T-helper 2 cell treated with Interferon-gamma antibody and Interleukin-4, amounts not matched to agents 5 μg/mL and 100 μg/mL, for 36 hours (primary cell): ENCODE measurements at regions not wholly inside any gene's neighbourhood (a gene's known extent, or its start where the extent isn't known, plus 50 kb on each side); places are given as distances from the start of the nearest gene placed in this dataset.

Source experiments
- DNase-seq: peaks from one replicate; pipeline ENCODE4 v3.0.0; 2021; ENCODE audit warnings: low spot score
- H3K27ac Mint-ChIP-seq: one replicate; pipeline ENCODE4 v1.8.0; 2021; ENCODE audit warnings: mild to moderate bottlenecking, mixed read lengths
- H3K27me3 Mint-ChIP-seq: one replicate; pipeline ENCODE4 v1.8.0; 2021; ENCODE audit warnings: low read depth, mixed read lengths
- H3K36me3 Mint-ChIP-seq: one replicate; pipeline ENCODE4 v1.8.0; 2021; ENCODE audit warnings: low read depth, mixed read lengths
- H3K4me1 Mint-ChIP-seq: one replicate; pipeline ENCODE4 v1.8.0; 2021; ENCODE audit warnings: low read depth, mixed read lengths
- H3K4me3 Mint-ChIP-seq: one replicate; pipeline ENCODE4 v1.8.0; 2022; ENCODE audit warnings: mild to moderate bottlenecking, moderate library complexity, mixed read lengths
- H3K9me3 Mint-ChIP-seq: one replicate; pipeline ENCODE4 v1.8.0; 2021; ENCODE audit warnings: mixed read lengths

GRCh38 chr1:98336472-98337083, 324.9 kb upstream of the SNX7 start:
- Mint-ChIP-seq H3K27ac (no peak overlapping the region), H3K9me3 (no peaks in the 10 kb centered on the region), H3K4me1 (no peaks in the 10 kb centered on the region), H3K27me3 (peaks cover 9% of the 10 kb centered on the region), H3K4me3 (no peak overlapping the region), H3K36me3 (no peaks in the 10 kb centered on the region)
- DNase-seq = no peak

- H3K9me3 Mint-ChIP-seq = no peaks in the 10 kb centered on the region
- H3K27ac Mint-ChIP-seq = no peak overlapping the region
- peaks cover 15% of the 10 kb centered on the region for H3K27me3 Mint-ChIP-seq
These were observed 327.6 kb upstream of the SNX7 start for GRCh38 chr1:98333936-98334335.

GRCh38 chr1:98333406-98333805, 328.1 kb upstream of the SNX7 start:
- Mint-ChIP-seq H3K4me3 (no peak overlapping the region), H3K27ac (no peak overlapping the region), H3K27me3 (peaks cover 15% of the 10 kb centered on the region), H3K4me1 (no peaks in the 10 kb centered on the region), H3K36me3 (no peaks in the 10 kb centered on the region), H3K9me3 (no peaks in the 10 kb centered on the region)
- DNase-seq = no peak

More at GRCh38 chr1:98333936-98334335, 327.6 kb upstream of the SNX7 start:
- H3K36me3 Mint-ChIP-seq = no peaks in the 10 kb centered on the region
- H3K4me1 Mint-ChIP-seq = no peaks in the 10 kb centered on the region
- no peak overlapping the region for H3K4me3 Mint-ChIP-seq
- no peak for DNase-seq

- Mint-ChIP-seq H3K4me3 (no peak overlapping the region), H3K27me3 (peaks cover 13% of the 10 kb centered on the region), H3K36me3 (no peaks in the 10 kb centered on the region), H3K27ac (no peak overlapping the region), H3K4me1 (no peaks in the 10 kb centered on the region), H3K9me3 (no peaks in the 10 kb centered on the region)
- no peak for DNase-seq
These were observed 329.7 kb upstream of the SNX7 start for GRCh38 chr1:98331718-98332311.

- H3K4me1 Mint-ChIP-seq = no peaks in the 10 kb centered on the region
- H3K27ac Mint-ChIP-seq = no peak overlapping the region
- no peak overlapping the region for H3K4me3 Mint-ChIP-seq
- H3K27me3 Mint-ChIP-seq = peaks cover 13% of the 10 kb centered on the region
- no peaks in the 10 kb centered on the region for H3K9me3 Mint-ChIP-seq
- DNase-seq = no peak
- H3K36me3 Mint-ChIP-seq = no peaks in the 10 kb centered on the region
These were observed 330.3 kb upstream of the SNX7 start for GRCh38 chr1:98331243-98331642.

GRCh38 chr1:98330224-98330623, 331.3 kb upstream of the SNX7 start:
- no peak for DNase-seq
- H3K4me1 Mint-ChIP-seq = no peaks in the 10 kb centered on the region
- H3K4me3 Mint-ChIP-seq = no peak overlapping the region
- H3K9me3 Mint-ChIP-seq = no peaks in the 10 kb centered on the region
- no peak overlapping the region for H3K27ac Mint-ChIP-seq
- peaks cover 15% of the 10 kb centered on the region for H3K27me3 Mint-ChIP-seq
- no peaks in the 10 kb centered on the region for H3K36me3 Mint-ChIP-seq

GRCh38 chr1:98328855-98329254, 332.7 kb upstream of the SNX7 start:
- no peak overlapping the region for H3K27ac Mint-ChIP-seq
- no peak for DNase-seq
- peaks cover 15% of the 10 kb centered on the region for H3K27me3 Mint-ChIP-seq
- peaks cover 6% of the 10 kb centered on the region for H3K4me1 Mint-ChIP-seq
- H3K9me3 Mint-ChIP-seq = no peaks in the 10 kb centered on the region
- no peak overlapping the region for H3K4me3 Mint-ChIP-seq
- H3K36me3 Mint-ChIP-seq = no peaks in the 10 kb centered on the region

- H3K4me1 Mint-ChIP-seq = peaks cover 11% of the 10 kb centered on the region
- H3K36me3 Mint-ChIP-seq = no peaks in the 10 kb centered on the region
- H3K27me3 Mint-ChIP-seq = peaks cover 15% of the 10 kb centered on the region
- no peaks in the 10 kb centered on the region for H3K9me3 Mint-ChIP-seq
- DNase-seq = no peak
- no peak overlapping the region for H3K27ac Mint-ChIP-seq
- H3K4me3 Mint-ChIP-seq = no peak overlapping the region
These were observed 334.2 kb upstream of the SNX7 start for GRCh38 chr1:98327220-98327861.

- Mint-ChIP-seq H3K27ac (no peak overlapping the region), H3K27me3 (peaks cover 7% of the 10 kb centered on the region), H3K4me1 (peaks cover 11% of the 10 kb centered on the region), H3K4me3 (no peak overlapping the region), H3K36me3 (no peaks in the 10 kb centered on the region), H3K9me3 (no peaks in the 10 kb centered on the region)
- no peak for DNase-seq
These were observed 335.7 kb upstream of the SNX7 start for GRCh38 chr1:98325646-98326440.

GRCh38 chr1:98323906-98324358, 337.6 kb upstream of the SNX7 start:
- peaks cover 11% of the 10 kb centered on the region for H3K4me1 Mint-ChIP-seq

GRCh38 chr1:98323388-98323787, 338.1 kb upstream of the SNX7 start:
- no peaks in the 10 kb centered on the region for H3K9me3 Mint-ChIP-seq
- no peaks in the 10 kb centered on the region for H3K36me3 Mint-ChIP-seq
- H3K27me3 Mint-ChIP-seq = peaks cover 2% of the 10 kb centered on the region
- DNase-seq = no peak
- no peak overlapping the region for H3K4me3 Mint-ChIP-seq
- peaks cover 11% of the 10 kb centered on the region for H3K4me1 Mint-ChIP-seq
- H3K27ac Mint-ChIP-seq = no peak overlapping the region

More at GRCh38 chr1:98323906-98324358, 337.6 kb upstream of the SNX7 start:
- Mint-ChIP-seq H3K9me3 (no peaks in the 10 kb centered on the region), H3K36me3 (no peaks in the 10 kb centered on the region), H3K4me3 (peak overlapping the region; percentile 14), H3K27me3 (peaks cover 2% of the 10 kb centered on the region), H3K27ac (no peak overlapping the region)
- DNase-seq = no peak

GRCh38 chr1:98322966-98323365, 338.6 kb upstream of the SNX7 start:
- Mint-ChIP-seq H3K27me3 (peaks cover 2% of the 10 kb centered on the region), H3K27ac (no peak overlapping the region), H3K4me3 (no peak overlapping the region), H3K4me1 (peaks cover 11% of the 10 kb centered on the region), H3K36me3 (no peaks in the 10 kb centered on the region), H3K9me3 (no peaks in the 10 kb centered on the region)
- no peak for DNase-seq

- H3K4me1 Mint-ChIP-seq = peaks cover 11% of the 10 kb centered on the region
- H3K36me3 Mint-ChIP-seq = no peaks in the 10 kb centered on the region
- H3K27me3 Mint-ChIP-seq = peaks cover 2% of the 10 kb centered on the region
These were observed 339.4 kb upstream of the SNX7 start for GRCh38 chr1:98322086-98322485.

GRCh38 chr1:98321191-98321590, 340.3 kb upstream of the SNX7 start:
- Mint-ChIP-seq H3K36me3 (no peaks in the 10 kb centered on the region), H3K27ac (no peak overlapping the region), H3K4me1 (peaks cover 11% of the 10 kb centered on the region), H3K9me3 (no peaks in the 10 kb centered on the region), H3K27me3 (peaks cover 2% of the 10 kb centered on the region), H3K4me3 (no peak overlapping the region)
- DNase-seq = no peak

More at GRCh38 chr1:98322086-98322485, 339.4 kb upstream of the SNX7 start:
- Mint-ChIP-seq H3K27ac (no peak overlapping the region), H3K4me3 (no peak overlapping the region), H3K9me3 (no peaks in the 10 kb centered on the region)
- DNase-seq = no peak
